H9 (cell line): ENCODE measurements at regions not wholly inside any gene's neighbourhood (a gene's known extent, or its start where the extent isn't known, plus 50 kb on each side); places are given as distances from the start of the nearest gene placed in this dataset.

Experiments
- DNase-seq: peaks from one replicate; pipeline ENCODE4 v3.0.0-alpha.2; 2017
- H2AFZ ChIP-seq: one replicate; pipeline ENCODE4 v1.6.1; 2013; ENCODE audit warnings: mild to moderate bottlenecking, low read length, control low read depth, moderate library complexity
- H2AK5ac ChIP-seq: 2 replicates; pipeline ENCODE4 v1.6.1; 2013; ENCODE audit warnings: low read length, control low read depth, mixed read lengths; ENCODE audit not compliant: insufficient read length
- H2BK120ac ChIP-seq: one replicate; pipeline ENCODE4 v1.6.1; 2013; ENCODE audit warnings: low read depth, mild to moderate bottlenecking, low read length, control low read depth, inconsistent platforms; ENCODE audit not compliant: poor library complexity, severe bottlenecking
- H2BK12ac ChIP-seq: 2 replicates; pipeline ENCODE4 v1.6.1; 2013; ENCODE audit warnings: low read length, control low read depth, mixed read lengths, low read depth; ENCODE audit not compliant: insufficient read length
- H2BK15ac ChIP-seq: 2 replicates; pipeline ENCODE4 v1.6.1; 2013; ENCODE audit warnings: low read depth, low read length, control low read depth
- H2BK20ac ChIP-seq: one replicate; pipeline ENCODE4 v1.6.1; 2013; ENCODE audit warnings: low read depth, mild to moderate bottlenecking, low read length, control low read depth, inconsistent platforms; ENCODE audit not compliant: poor library complexity, severe bottlenecking
- H2BK5ac ChIP-seq: 2 replicates; pipeline ENCODE4 v1.6.1; 2013; ENCODE audit warnings: low read length, control low read depth, mixed read lengths; ENCODE audit not compliant: insufficient read length
- H3K14ac ChIP-seq: 2 replicates; pipeline ENCODE4 v1.6.1; 2013; ENCODE audit warnings: low read length, control low read depth; ENCODE audit not compliant: insufficient read depth
- H3K18ac ChIP-seq: 2 replicates; pipeline ENCODE4 v1.6.1; 2013; ENCODE audit warnings: low read depth, mild to moderate bottlenecking, mixed read lengths, low read length, control low read depth; ENCODE audit not compliant: insufficient read length
- H3K23ac ChIP-seq: 2 replicates; pipeline ENCODE4 v1.6.1; 2013; ENCODE audit warnings: low read length, control low read depth, mixed read lengths, low read depth; ENCODE audit not compliant: insufficient read length
- H3K23me2 ChIP-seq: 2 replicates; pipeline ENCODE4 v1.6.1; 2013; ENCODE audit warnings: low read depth, mild to moderate bottlenecking, mixed read lengths, low read length, control low read depth; ENCODE audit not compliant: insufficient read length, poor library complexity, severe bottlenecking
- H3K27ac ChIP-seq: 2 replicates; pipeline ENCODE4 v1.5.1; 2013; ENCODE audit warnings: low read length, control low read depth, mixed read lengths, low read depth; ENCODE audit not compliant: insufficient read length
- H3K27me3 ChIP-seq: 2 replicates; pipeline ENCODE4 v1.6.1; 2013; ENCODE audit warnings: low read length, control low read depth, inconsistent platforms; ENCODE audit not compliant: insufficient read depth
- H3K4ac ChIP-seq: 2 replicates; pipeline ENCODE4 v1.6.1; 2013; ENCODE audit warnings: low read depth, mild to moderate bottlenecking, control low read depth, inconsistent platforms, low read length, moderate library complexity
- H3K4me1 ChIP-seq: 2 replicates; pipeline ENCODE4 v1.6.1; 2013; ENCODE audit warnings: low read length, control low read depth, inconsistent platforms; ENCODE audit not compliant: insufficient read depth
- H3K4me2 ChIP-seq: 2 replicates; pipeline ENCODE4 v1.6.1; 2013; ENCODE audit warnings: low read length, control low read depth, mixed read lengths; ENCODE audit not compliant: insufficient read length, insufficient read depth
- H3K56ac ChIP-seq: 2 replicates; pipeline ENCODE4 v1.6.1; 2013; ENCODE audit warnings: low read depth, mild to moderate bottlenecking, mixed read lengths, low read length, control low read depth; ENCODE audit not compliant: insufficient read length
- H3K79me1 ChIP-seq: 2 replicates; pipeline ENCODE4 v1.6.1; 2013; ENCODE audit warnings: low read depth, mild to moderate bottlenecking, moderate library complexity, low read length, control low read depth, inconsistent platforms; ENCODE audit not compliant: insufficient read depth, poor library complexity, severe bottlenecking
- H3K79me2 ChIP-seq: 2 replicates; pipeline ENCODE4 v1.6.1; 2013; ENCODE audit warnings: low read length, control low read depth, inconsistent platforms; ENCODE audit not compliant: insufficient read depth
- H3K9ac ChIP-seq: 2 replicates; pipeline ENCODE4 v1.6.1; 2013; ENCODE audit warnings: low read length, control low read depth, mixed read lengths; ENCODE audit not compliant: insufficient read length; ENCODE audit errors: extremely low read depth
- H3K9me3 ChIP-seq: one replicate; pipeline ENCODE4 v1.6.1; 2013; ENCODE audit warnings: low read depth, low read length, inconsistent platforms; ENCODE audit not compliant: control insufficient read depth
- H3T11ph ChIP-seq: one replicate; pipeline ENCODE4 v1.6.1; 2013; ENCODE audit warnings: mild to moderate bottlenecking, low read length, control low read depth, inconsistent platforms
- H4K20me1 ChIP-seq: one replicate; pipeline ENCODE4 v1.6.1; 2013; ENCODE audit not compliant: control insufficient read depth, insufficient read length, insufficient read depth
- H4K5ac ChIP-seq: 2 replicates; pipeline ENCODE4 v1.6.1; 2013; ENCODE audit warnings: low read depth, mild to moderate bottlenecking, mixed read lengths, low read length, control low read depth; ENCODE audit not compliant: insufficient read length
- H4K8ac ChIP-seq: replicated peaks from 2 replicates; pipeline ENCODE4 v1.6.1; 2013; ENCODE audit warnings: low read length, control low read depth, mixed read lengths, low read depth; ENCODE audit not compliant: insufficient read length
- H4K91ac ChIP-seq: 2 replicates; pipeline ENCODE4 v1.6.1; 2013; ENCODE audit warnings: low read depth, mild to moderate bottlenecking, moderate library complexity, mixed read lengths, low read length, control low read depth; ENCODE audit not compliant: insufficient read length
- H3K27ac Mint-ChIP-seq, 3 experiments: 2 replicates in 2 of 3; 3 replicates in 1 of 3; pipeline ENCODE4 v1.8.0; 2020 to 2021; ENCODE audit warnings: mixed read lengths in 3 of 3, mild to moderate bottlenecking in 1 of 3, moderate library complexity in 1 of 3
- H3K27me3 Mint-ChIP-seq: 2 replicates; pipeline ENCODE4 v1.8.0; 2021; ENCODE audit warnings: low read depth, mild to moderate bottlenecking, moderate library complexity, mixed read lengths
- H3K36me3 Mint-ChIP-seq, 3 experiments: 2 replicates in 2 of 3; 3 replicates in 1 of 3; pipeline ENCODE4 v1.8.0; 2020 to 2021; ENCODE audit warnings: low read depth in 3 of 3, mixed read lengths in 3 of 3; ENCODE audit not compliant: insufficient read depth in 1 of 3
- H3K4me1 Mint-ChIP-seq, 2 experiments: 2 replicates each; pipeline ENCODE4 v1.8.0; 2020; ENCODE audit warnings: mixed read lengths in 2 of 2
- H3K4me3 Mint-ChIP-seq, 2 experiments: 2 replicates in 1 of 2; 3 replicates in 1 of 2; pipeline ENCODE4 v1.8.0; 2020 to 2021; ENCODE audit warnings: mild to moderate bottlenecking in 2 of 2, mixed read lengths in 2 of 2, moderate library complexity in 1 of 2
- H3K9me3 Mint-ChIP-seq, 2 experiments: 2 replicates in 1 of 2; 3 replicates in 1 of 2; pipeline ENCODE4 v1.8.0; 2020; ENCODE audit warnings: mild to moderate bottlenecking in 2 of 2, mixed read lengths in 2 of 2, moderate library complexity in 1 of 2
- WGBS: extraction: QIAGEN DNeasy Blood & Tissue Kit; methylation state at CpG from one replicate; pipeline ENCODE4 v1.1.7; 2013; ENCODE audit warnings: missing lambda C conversion rate, low lambda C conversion rate, mixed read lengths; ENCODE audit not compliant: insufficient read length; ENCODE audit errors: extremely low coverage; 5-methylcytosine and 5-hydroxymethylcytosine counted together
- TF ChIP-seq, protein P1 (sequence below): fragments of 200-600 bp; sonication (generic); conservative IDR thresholded peaks from 3 replicates; pipeline ENCODE4 v1.8.0; 2021; ENCODE audit warnings: antibody characterized with exemption, mild to moderate bottlenecking

GRCh38 chr6:74061201-74061600, 365.2 kb downstream of the CD109 start:
- Histone ChIP-seq H3T11ph (no peak overlapping the region), H4K8ac (no peak overlapping the region), H2BK12ac (no peak overlapping the region), H2BK15ac (no peak overlapping the region), H3K14ac (no peak overlapping the region), H3K27me3 (no peaks in the 10 kb centered on the region), H2BK5ac (no peak overlapping the region), H4K91ac (no peak overlapping the region), H3K23me2 (no peaks in the 10 kb centered on the region), H3K27ac (no peak overlapping the region), H3K4ac (no peak overlapping the region), H3K79me2 (no peaks in the 10 kb centered on the region), H3K56ac (no peak overlapping the region), H2BK120ac (no peak overlapping the region), H3K9me3 (no peaks in the 10 kb centered on the region), H3K9ac (no peak overlapping the region), H2AK5ac (no peak overlapping the region), H3K79me1 (no peaks in the 10 kb centered on the region), H2AFZ (no peak overlapping the region), H2BK20ac (no peak overlapping the region), H3K4me1 (0 out of 2 replicates have a peak, but pooled peaks cover 5% of the 10 kb centered on the region), H3K4me2 (no peak overlapping the region), H3K23ac (no peak overlapping the region), H4K20me1 (no peaks in the 10 kb centered on the region), H3K18ac (no peak overlapping the region), H4K5ac (no peak overlapping the region)
- DNase-seq = no peak
- no peak overlapping the region for H3K27ac Mint-ChIP-seq
- TF ChIP-seq, protein P1, sequence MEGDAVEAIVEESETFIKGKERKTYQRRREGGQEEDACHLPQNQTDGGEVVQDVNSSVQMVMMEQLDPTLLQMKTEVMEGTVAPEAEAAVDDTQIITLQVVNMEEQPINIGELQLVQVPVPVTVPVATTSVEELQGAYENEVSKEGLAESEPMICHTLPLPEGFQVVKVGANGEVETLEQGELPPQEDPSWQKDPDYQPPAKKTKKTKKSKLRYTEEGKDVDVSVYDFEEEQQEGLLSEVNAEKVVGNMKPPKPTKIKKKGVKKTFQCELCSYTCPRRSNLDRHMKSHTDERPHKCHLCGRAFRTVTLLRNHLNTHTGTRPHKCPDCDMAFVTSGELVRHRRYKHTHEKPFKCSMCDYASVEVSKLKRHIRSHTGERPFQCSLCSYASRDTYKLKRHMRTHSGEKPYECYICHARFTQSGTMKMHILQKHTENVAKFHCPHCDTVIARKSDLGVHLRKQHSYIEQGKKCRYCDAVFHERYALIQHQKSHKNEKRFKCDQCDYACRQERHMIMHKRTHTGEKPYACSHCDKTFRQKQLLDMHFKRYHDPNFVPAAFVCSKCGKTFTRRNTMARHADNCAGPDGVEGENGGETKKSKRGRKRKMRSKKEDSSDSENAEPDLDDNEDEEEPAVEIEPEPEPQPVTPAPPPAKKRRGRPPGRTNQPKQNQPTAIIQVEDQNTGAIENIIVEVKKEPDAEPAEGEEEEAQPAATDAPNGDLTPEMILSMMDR = no peak
- no CpG with 5 or more reads among the region's 1 CpG for WGBS
- no peaks in the 10 kb centered on the region for H3K36me3 Mint-ChIP-seq
- no peaks in the 10 kb centered on the region for H3K27me3 Mint-ChIP-seq
- peaks cover 0 to 4% of the 10 kb centered on the region in 2 experiments; a peak in 1 of 4 replicates for H3K4me1 Mint-ChIP-seq
- H3K9me3 Mint-ChIP-seq = peaks cover 0 to 2% of the 10 kb centered on the region in 2 experiments; a peak in 1 of 5 replicates
- H3K4me3 Mint-ChIP-seq = no peak overlapping the region
